Fibroblast of lung (primary cell): ENCODE measurements at regions not wholly inside any gene's neighbourhood (a gene's known extent, or its start where the extent isn't known, plus 50 kb on each side); places are given as distances from the start of the nearest gene placed in this dataset.

Experiments
- DNase-seq, 2 donors: peaks; one replicate each; pipeline versions ENCODE4 v3.0.0 to v3.0.0-alpha.2; 2010; ENCODE audit warnings: low read depth in 2 of 2
- H2AFZ ChIP-seq: 2 replicates; pipeline ENCODE4 v1.5.1; 2012; ENCODE audit warnings: low read length, control low read depth, inconsistent platforms
- H3K27ac ChIP-seq: 2 replicates; pipeline ENCODE4 v1.5.1; 2011; ENCODE audit warnings: low read length, control low read depth; ENCODE audit not compliant: insufficient read depth
- H3K27me3 ChIP-seq: 2 replicates; pipeline ENCODE4 v1.5.1; 2011; ENCODE audit warnings: mild to moderate bottlenecking, low read length; ENCODE audit not compliant: control insufficient read depth, insufficient read depth
- H3K36me3 ChIP-seq: 2 replicates; pipeline ENCODE4 v1.5.1; 2011; ENCODE audit warnings: low read length; ENCODE audit not compliant: control insufficient read depth, insufficient read depth
- H3K4me1 ChIP-seq: 2 replicates; pipeline ENCODE4 v1.5.1; 2011; ENCODE audit warnings: low read length; ENCODE audit not compliant: control insufficient read depth, insufficient read depth; ENCODE audit errors: extremely low read depth
- H3K4me2 ChIP-seq: 2 replicates; pipeline ENCODE4 v1.5.1; 2011; ENCODE audit warnings: low read length, control low read depth; ENCODE audit not compliant: insufficient read depth; ENCODE audit errors: extremely low read depth
- H3K4me3 ChIP-seq, 4 experiments: fragments of 200-600 bp in 1 of 4; sonication (generic) in 1 of 4; replicated peaks in 1 of 4; 2 replicates each; pipeline ENCODE4 v1.5.1; 2011 to 2016; ENCODE audit warnings: low read length in 4 of 4, low read depth in 3 of 4, mild to moderate bottlenecking in 3 of 4, control low read depth in 2 of 4, inconsistent platforms in 1 of 4, mixed read lengths in 1 of 4; ENCODE audit not compliant: insufficient read depth in 1 of 4; ENCODE audit errors: control extremely low read depth in 1 of 4
- H3K79me2 ChIP-seq: 2 replicates; pipeline ENCODE4 v1.5.1; 2012; ENCODE audit warnings: mild to moderate bottlenecking, low read length, inconsistent platforms; ENCODE audit not compliant: control insufficient read depth, insufficient read depth
- H3K9ac ChIP-seq: 2 replicates; pipeline ENCODE4 v1.5.1; 2011; ENCODE audit warnings: mild to moderate bottlenecking, low read length, control low read depth; ENCODE audit not compliant: insufficient read depth
- H3K9me3 ChIP-seq: 2 replicates; pipeline ENCODE4 v1.5.1; 2012; ENCODE audit warnings: low read depth, low read length; ENCODE audit not compliant: control insufficient read depth, insufficient read depth
- H4K20me1 ChIP-seq: 2 replicates; pipeline ENCODE4 v1.5.1; 2011; ENCODE audit warnings: low read length; ENCODE audit not compliant: control insufficient read depth, insufficient read depth; ENCODE audit errors: extremely low read depth
- EZH2 ChIP-seq: IDR thresholded peaks from 2 replicates; pipeline ENCODE4 v1.5.1; 2012; ENCODE audit warnings: low read length, control low read depth, mild to moderate bottlenecking; ENCODE audit errors: missing control alignments
- TF ChIP-seq, protein P1 (sequence below), 2 donors: IDR thresholded peaks in 1 of 2; conservative IDR thresholded peaks in 1 of 2; 1 replicate in 1 of 2; 2 replicates in 1 of 2; pipeline ENCODE4 v1.5.1; 2011 to 2012; ENCODE audit warnings: low read length in 2 of 2, control low read depth in 1 of 2, inconsistent platforms in 1 of 2, low read depth in 1 of 2, mild to moderate bottlenecking in 1 of 2

DNA sequence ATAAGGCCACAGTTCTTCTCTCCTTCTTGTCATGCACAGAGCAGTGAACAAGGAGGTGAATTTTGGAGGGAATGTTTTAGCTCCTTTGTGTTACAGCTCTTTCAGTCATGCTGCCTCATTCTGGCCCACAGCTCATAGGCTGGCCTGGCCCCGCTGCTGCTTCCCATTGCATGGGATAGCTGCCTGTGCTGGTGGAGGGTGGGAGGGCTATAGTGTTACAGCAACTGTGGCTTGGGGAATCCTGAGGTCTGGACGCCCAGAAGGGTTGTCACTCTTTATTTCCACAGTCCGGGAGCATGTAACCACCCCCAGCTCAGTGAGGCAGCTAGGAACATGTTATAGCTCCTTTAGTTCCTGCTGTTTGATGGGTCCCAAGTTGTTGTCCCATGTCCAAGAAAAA lies 210.3 kb downstream of the AMY1C start:
- Histone ChIP-seq H4K20me1 (no peaks in the 10 kb centered on the region), H3K27me3 (no peaks in the 10 kb centered on the region), H3K79me2 (no peaks in the 10 kb centered on the region), H3K36me3 (no peaks in the 10 kb centered on the region), H3K4me3 (no peak overlapping the region), H3K4me2 (no peak overlapping the region), H2AFZ (no peak overlapping the region), H3K9ac (no peak overlapping the region), H3K27ac (no peak overlapping the region), H3K9me3 (no peaks in the 10 kb centered on the region), H3K4me1 (no peaks in the 10 kb centered on the region)
- TF ChIP-seq, protein P1, sequence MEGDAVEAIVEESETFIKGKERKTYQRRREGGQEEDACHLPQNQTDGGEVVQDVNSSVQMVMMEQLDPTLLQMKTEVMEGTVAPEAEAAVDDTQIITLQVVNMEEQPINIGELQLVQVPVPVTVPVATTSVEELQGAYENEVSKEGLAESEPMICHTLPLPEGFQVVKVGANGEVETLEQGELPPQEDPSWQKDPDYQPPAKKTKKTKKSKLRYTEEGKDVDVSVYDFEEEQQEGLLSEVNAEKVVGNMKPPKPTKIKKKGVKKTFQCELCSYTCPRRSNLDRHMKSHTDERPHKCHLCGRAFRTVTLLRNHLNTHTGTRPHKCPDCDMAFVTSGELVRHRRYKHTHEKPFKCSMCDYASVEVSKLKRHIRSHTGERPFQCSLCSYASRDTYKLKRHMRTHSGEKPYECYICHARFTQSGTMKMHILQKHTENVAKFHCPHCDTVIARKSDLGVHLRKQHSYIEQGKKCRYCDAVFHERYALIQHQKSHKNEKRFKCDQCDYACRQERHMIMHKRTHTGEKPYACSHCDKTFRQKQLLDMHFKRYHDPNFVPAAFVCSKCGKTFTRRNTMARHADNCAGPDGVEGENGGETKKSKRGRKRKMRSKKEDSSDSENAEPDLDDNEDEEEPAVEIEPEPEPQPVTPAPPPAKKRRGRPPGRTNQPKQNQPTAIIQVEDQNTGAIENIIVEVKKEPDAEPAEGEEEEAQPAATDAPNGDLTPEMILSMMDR (conservative IDR thresholded peaks at IDR 0.05 in 1 of 2, IDR thresholded peaks at IDR 0.05 in 1 of 2; ENCODE audit: low read depth in 1 of 2, low read length in 2 of 2), result no peak
- TF ChIP-seq EZH2, result no peak
- DNase-seq, result no peak

DNA sequence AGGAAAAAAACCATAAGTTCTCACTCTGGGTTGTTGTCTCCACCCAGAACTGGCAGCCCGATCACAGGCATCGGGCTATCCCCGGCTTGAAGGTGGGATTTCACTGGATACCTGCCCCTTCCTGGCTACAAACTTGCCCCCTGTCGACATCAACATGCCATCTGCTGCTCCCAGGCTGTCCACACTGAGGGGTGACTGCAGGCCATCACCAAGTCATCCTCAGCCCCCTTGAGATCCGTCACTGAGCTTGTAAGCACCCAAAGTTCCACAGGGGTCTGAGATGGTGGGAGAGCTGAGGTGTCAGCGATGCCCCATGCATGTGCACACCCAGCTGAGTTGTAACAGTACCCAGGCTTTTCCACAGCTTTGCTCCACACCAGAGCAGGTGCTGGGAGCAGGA lies 211.0 kb downstream of the AMY1C start:
- TF ChIP-seq, protein P1 (conservative IDR thresholded peaks at IDR 0.05 in 1 of 2, IDR thresholded peaks at IDR 0.05 in 1 of 2; ENCODE audit: low read depth in 1 of 2, low read length in 2 of 2), result no peak
- no peak for TF ChIP-seq EZH2
- H3K9ac ChIP-seq, result no peak overlapping the region
- no peak for DNase-seq
- no peak overlapping the region for H3K4me2 ChIP-seq
- H3K36me3 ChIP-seq, result no peaks in the 10 kb centered on the region
- no peaks in the 10 kb centered on the region for H3K79me2 ChIP-seq
- no peak overlapping the region for H3K27ac ChIP-seq
- H3K4me1 ChIP-seq, result no peaks in the 10 kb centered on the region
- H3K9me3 ChIP-seq, result no peaks in the 10 kb centered on the region
- H2AFZ ChIP-seq, result no peak overlapping the region
- H4K20me1 ChIP-seq, result no peaks in the 10 kb centered on the region
- H3K4me3 ChIP-seq, result no peak overlapping the region
- H3K27me3 ChIP-seq, result no peaks in the 10 kb centered on the region

DNA sequence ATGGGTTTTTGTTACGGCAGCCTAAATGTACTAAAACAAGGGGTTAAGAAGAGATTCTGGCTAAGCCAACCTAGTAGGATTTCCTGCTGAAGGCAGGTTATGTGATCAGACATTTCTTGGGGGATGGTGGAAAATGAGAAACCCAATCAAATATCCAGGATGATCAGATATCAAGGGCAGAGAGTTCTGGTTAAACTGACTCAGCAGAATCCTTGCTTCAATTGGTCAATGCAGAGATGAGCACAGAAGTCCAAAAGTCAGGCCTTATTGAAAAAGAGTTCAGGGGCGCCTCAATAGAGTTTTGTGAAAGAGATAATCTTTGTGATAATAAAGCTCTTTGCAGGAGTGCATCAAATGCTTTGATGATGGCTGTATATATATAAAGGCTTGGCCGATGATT lies 237.1 kb downstream of the AMY1C start:
- H3K4me1 ChIP-seq, result no peaks in the 10 kb centered on the region
- H3K27ac ChIP-seq, result no peak overlapping the region
- no peaks in the 10 kb centered on the region for H3K9me3 ChIP-seq
- TF ChIP-seq, protein P1 (conservative IDR thresholded peaks at IDR 0.05 in 1 of 2, IDR thresholded peaks at IDR 0.05 in 1 of 2; ENCODE audit: low read depth in 1 of 2, low read length in 2 of 2), result no peak
- TF ChIP-seq EZH2, result no peak
- no peaks in the 10 kb centered on the region for H4K20me1 ChIP-seq
- H3K4me3 ChIP-seq, result no peak overlapping the region
- H3K79me2 ChIP-seq, result no peaks in the 10 kb centered on the region
- no peak overlapping the region for H2AFZ ChIP-seq
- no peak for DNase-seq
- no peak overlapping the region for H3K4me2 ChIP-seq
- H3K36me3 ChIP-seq, result no peaks in the 10 kb centered on the region
- H3K9ac ChIP-seq, result no peak overlapping the region
- H3K27me3 ChIP-seq, result no peaks in the 10 kb centered on the region
